Trophoblast cell (in vitro differentiated cells and primary cell): ENCODE measurements at regions not wholly inside any gene's neighbourhood (a gene's known extent, or its start where the extent isn't known, plus 50 kb on each side); places are given as distances from the start of the nearest gene placed in this dataset.

Experiments used
- DNase-seq, 2 donors: peaks; one replicate each; pipeline ENCODE4 v3.0.0-alpha.2; 2016
- H2AFZ ChIP-seq: 2 replicates; pipeline ENCODE4 v1.6.1; 2013; ENCODE audit warnings: low read length, moderate library complexity, mild to moderate bottlenecking; ENCODE audit not compliant: insufficient read depth, poor library complexity
- H2AK5ac ChIP-seq: 2 replicates; pipeline ENCODE4 v1.6.1; 2013; ENCODE audit warnings: mild to moderate bottlenecking, low read length
- H2BK120ac ChIP-seq: 2 replicates; pipeline ENCODE4 v1.6.1; 2013; ENCODE audit warnings: low read length, mild to moderate bottlenecking, moderate library complexity; ENCODE audit not compliant: insufficient read depth, poor library complexity
- H2BK12ac ChIP-seq: 2 replicates; pipeline ENCODE4 v1.6.1; 2013; ENCODE audit warnings: mild to moderate bottlenecking, low read length, moderate library complexity
- H2BK5ac ChIP-seq: 2 replicates; pipeline ENCODE4 v1.6.1; 2013; ENCODE audit warnings: low read length, low read depth, moderate library complexity, mild to moderate bottlenecking; ENCODE audit not compliant: poor library complexity
- H3K14ac ChIP-seq: 2 replicates; pipeline ENCODE4 v1.6.1; 2013; ENCODE audit warnings: mild to moderate bottlenecking, low read length
- H3K18ac ChIP-seq: 2 replicates; pipeline ENCODE4 v1.6.1; 2013; ENCODE audit warnings: mild to moderate bottlenecking, low read length
- H3K23ac ChIP-seq: 2 replicates; pipeline ENCODE4 v1.6.1; 2013; ENCODE audit warnings: low read length
- H3K27ac ChIP-seq: 2 replicates; pipeline ENCODE4 v1.5.1; 2013; ENCODE audit warnings: low read depth, mild to moderate bottlenecking, inconsistent platforms, low read length, moderate library complexity
- H3K27me3 ChIP-seq: 2 replicates; pipeline ENCODE4 v1.6.1; 2013; ENCODE audit warnings: inconsistent platforms, mild to moderate bottlenecking, low read length, moderate library complexity; ENCODE audit not compliant: insufficient read depth
- H3K36me3 ChIP-seq, 2 experiments: 1 replicate in 1 of 2; 2 replicates in 1 of 2; pipeline ENCODE4 v1.6.1; 2013; ENCODE audit warnings: low read length in 2 of 2, mild to moderate bottlenecking in 2 of 2, moderate library complexity in 1 of 2; ENCODE audit not compliant: insufficient read depth in 2 of 2, control insufficient read depth in 1 of 2
- H3K4ac ChIP-seq: 2 replicates; pipeline ENCODE4 v1.6.1; 2013; ENCODE audit warnings: low read depth, mild to moderate bottlenecking, low read length, moderate library complexity
- H3K4me1 ChIP-seq, 2 experiments: 1 replicate in 1 of 2; 2 replicates in 1 of 2; pipeline ENCODE4 v1.6.1; 2013; ENCODE audit warnings: low read length in 2 of 2, mild to moderate bottlenecking in 2 of 2, moderate library complexity in 1 of 2; ENCODE audit not compliant: insufficient read depth in 2 of 2, control insufficient read depth in 1 of 2
- H3K4me2 ChIP-seq: 2 replicates; pipeline ENCODE4 v1.6.1; 2013; ENCODE audit warnings: inconsistent platforms, mild to moderate bottlenecking, low read length, moderate library complexity
- H3K4me3 ChIP-seq: 2 replicates; pipeline ENCODE4 v1.5.1; 2013; ENCODE audit warnings: mild to moderate bottlenecking, low read depth, low read length, inconsistent platforms
- H3K79me1 ChIP-seq: one replicate; pipeline ENCODE4 v1.6.1; 2013; ENCODE audit warnings: low read length
- H3K79me2 ChIP-seq: 2 replicates; pipeline ENCODE4 v1.6.1; 2013; ENCODE audit warnings: low read length, mild to moderate bottlenecking; ENCODE audit not compliant: control insufficient read depth, insufficient read depth, poor library complexity
- H3K9ac ChIP-seq: 2 replicates; pipeline ENCODE4 v1.6.1; 2013; ENCODE audit warnings: mild to moderate bottlenecking, low read length
- H3K9me3 ChIP-seq: 2 replicates; pipeline ENCODE4 v1.6.1; 2013; ENCODE audit warnings: low read depth, mild to moderate bottlenecking, control low read depth, inconsistent platforms, low read length; ENCODE audit not compliant: insufficient read depth
- H4K12ac ChIP-seq: 2 replicates; pipeline ENCODE4 v1.6.1; 2013; ENCODE audit warnings: low read depth, mild to moderate bottlenecking, low read length, moderate library complexity
- H4K8ac ChIP-seq: 2 replicates; pipeline ENCODE4 v1.6.1; 2013; ENCODE audit warnings: low read depth, mild to moderate bottlenecking, low read length, moderate library complexity
- H4K91ac ChIP-seq: one replicate; pipeline ENCODE4 v1.6.1; 2013; ENCODE audit warnings: low read depth, mild to moderate bottlenecking, low read length, moderate library complexity
- WGBS: extraction: QIAGEN DNeasy Blood & Tissue Kit; methylation state at CpG from one replicate; pipeline ENCODE4 v1.1.7; 2013; ENCODE audit warnings: missing lambda C conversion rate; ENCODE audit not compliant: insufficient read length, insufficient coverage; ENCODE audit errors: extremely low coverage; 5-methylcytosine and 5-hydroxymethylcytosine counted together

- Histone ChIP-seq H3K79me2 (no peaks in the 10 kb centered on the region), H3K79me1 (no peaks in the 10 kb centered on the region), H2AFZ (no peak overlapping the region), H3K9me3 (no peaks in the 10 kb centered on the region), H3K4ac (no peak overlapping the region), H3K36me3 (no peaks in the 10 kb centered on the region), H3K27me3 (no peaks in the 10 kb centered on the region), H3K27ac (no peak overlapping the region), H4K12ac (no peak overlapping the region), H2BK12ac (no peak overlapping the region), H3K4me2 (no peak overlapping the region), H3K9ac (no peak overlapping the region), H3K23ac (no peak overlapping the region), H3K14ac (no peak overlapping the region), H2AK5ac (no peak overlapping the region), H3K4me1 (no peaks in the 10 kb centered on the region), H3K4me3 (no peak overlapping the region), H2BK120ac (no peak overlapping the region), H4K91ac (no peak overlapping the region), H3K18ac (no peak overlapping the region), H4K8ac (no peak overlapping the region), H2BK5ac (no peak overlapping the region)
- DNase-seq = no peak
- no CpG with 5 or more reads among the region's 1 CpG for WGBS
These were observed 559.3 kb upstream of the PIK3C3 start for GRCh38 chr18:41395695-41396094.

- no peaks in the 10 kb centered on the region for H3K4me1 ChIP-seq
- no peak overlapping the region for H3K23ac ChIP-seq
- H3K27me3 ChIP-seq = no peaks in the 10 kb centered on the region
- DNase-seq = peak; percentile 31 to 57
- peak overlapping the region; percentile 14 for H3K4me2 ChIP-seq
- no peaks in the 10 kb centered on the region for H3K79me2 ChIP-seq
- no peak overlapping the region for H3K4me3 ChIP-seq
- H4K91ac ChIP-seq = no peak overlapping the region
- H3K4ac ChIP-seq = no peak overlapping the region
- H3K27ac ChIP-seq = no peak overlapping the region
- H3K36me3 ChIP-seq = no peaks in the 10 kb centered on the region
- H2BK12ac ChIP-seq = no peak overlapping the region
- no peak overlapping the region for H3K14ac ChIP-seq
- no peak overlapping the region for H4K12ac ChIP-seq
- no peaks in the 10 kb centered on the region for H3K9me3 ChIP-seq
- no peak overlapping the region for H3K9ac ChIP-seq
- no CpG with 5 or more reads among the region's 12 CpGs for WGBS
- H4K8ac ChIP-seq = no peak overlapping the region
- no peak overlapping the region for H2BK120ac ChIP-seq
- H2BK5ac ChIP-seq = no peak overlapping the region
- H2AFZ ChIP-seq = no peak overlapping the region
- H2AK5ac ChIP-seq = no peak overlapping the region
- no peak overlapping the region for H3K18ac ChIP-seq
- no peaks in the 10 kb centered on the region for H3K79me1 ChIP-seq
These were observed 563.1 kb upstream of the PIK3C3 start for GRCh38 chr18:41391616-41392595.

- Histone ChIP-seq H3K4ac (no peak overlapping the region), H3K9ac (no peak overlapping the region), H3K79me2 (no peaks in the 10 kb centered on the region), H4K91ac (no peak overlapping the region), H2AFZ (no peak overlapping the region), H3K23ac (no peak overlapping the region), H3K27ac (no peak overlapping the region), H3K27me3 (no peaks in the 10 kb centered on the region), H2AK5ac (no peak overlapping the region), H2BK12ac (no peak overlapping the region), H3K9me3 (no peaks in the 10 kb centered on the region), H3K4me3 (no peak overlapping the region), H3K18ac (no peak overlapping the region), H2BK120ac (no peak overlapping the region), H2BK5ac (no peak overlapping the region), H4K8ac (no peak overlapping the region), H4K12ac (no peak overlapping the region), H3K14ac (no peak overlapping the region), H3K4me2 (no peak overlapping the region), H3K79me1 (no peaks in the 10 kb centered on the region), H3K4me1 (no peaks in the 10 kb centered on the region), H3K36me3 (no peaks in the 10 kb centered on the region)
- no peak for DNase-seq
- no CpG with 5 or more reads among the region's 9 CpGs for WGBS
These were observed 564.7 kb upstream of the PIK3C3 start for GRCh38 chr18:41390309-41390708.

GRCh38 chr18:41378598-41378997 is 576.4 kb upstream of the PIK3C3 start:
- Histone ChIP-seq H3K79me2 (no peaks in the 10 kb centered on the region), H3K4me3 (no peak overlapping the region), H3K79me1 (no peaks in the 10 kb centered on the region), H3K18ac (no peak overlapping the region), H3K4ac (no peak overlapping the region), H4K12ac (no peak overlapping the region), H3K23ac (no peak overlapping the region), H3K14ac (no peak overlapping the region), H2AK5ac (no peak overlapping the region), H2BK5ac (no peak overlapping the region), H3K9ac (no peak overlapping the region), H4K8ac (no peak overlapping the region), H3K27ac (no peak overlapping the region), H2BK12ac (no peak overlapping the region), H3K4me1 (no peaks in the 10 kb centered on the region), H2BK120ac (no peak overlapping the region), H3K36me3 (no peaks in the 10 kb centered on the region), H4K91ac (no peak overlapping the region), H3K27me3 (no peaks in the 10 kb centered on the region), H3K4me2 (no peak overlapping the region), H3K9me3 (no peaks in the 10 kb centered on the region), H2AFZ (no peak overlapping the region)
- WGBS = no CpG with 5 or more reads among the region's 5 CpGs
- peak in 1 of 2 donors; percentile 19 for DNase-seq
